Fibroblast of pulmonary artery (primary cell): ENCODE measurements at regions not wholly inside any gene's neighbourhood (a gene's known extent, or its start where the extent isn't known, plus 50 kb on each side); places are given as distances from the start of the nearest gene placed in this dataset.

Experiments used
- DNase-seq: peaks from one replicate; pipeline ENCODE4 v3.0.0-alpha.2; 2010; ENCODE audit warnings: low read depth
- H3K4me3 ChIP-seq: replicated peaks from 2 replicates; pipeline ENCODE4 v1.5.1; 2011; ENCODE audit warnings: low read depth, mild to moderate bottlenecking, control low read depth, low read length, moderate library complexity
- TF ChIP-seq, protein P1 (sequence below): IDR thresholded peaks from 2 replicates; pipeline ENCODE4 v1.5.1; 2011; ENCODE audit warnings: mild to moderate bottlenecking, control low read depth, low read length, inconsistent platforms; ENCODE audit errors: missing control alignments

- no peak overlapping the region for H3K4me3 ChIP-seq
- no peak for DNase-seq
- TF ChIP-seq, protein P1, sequence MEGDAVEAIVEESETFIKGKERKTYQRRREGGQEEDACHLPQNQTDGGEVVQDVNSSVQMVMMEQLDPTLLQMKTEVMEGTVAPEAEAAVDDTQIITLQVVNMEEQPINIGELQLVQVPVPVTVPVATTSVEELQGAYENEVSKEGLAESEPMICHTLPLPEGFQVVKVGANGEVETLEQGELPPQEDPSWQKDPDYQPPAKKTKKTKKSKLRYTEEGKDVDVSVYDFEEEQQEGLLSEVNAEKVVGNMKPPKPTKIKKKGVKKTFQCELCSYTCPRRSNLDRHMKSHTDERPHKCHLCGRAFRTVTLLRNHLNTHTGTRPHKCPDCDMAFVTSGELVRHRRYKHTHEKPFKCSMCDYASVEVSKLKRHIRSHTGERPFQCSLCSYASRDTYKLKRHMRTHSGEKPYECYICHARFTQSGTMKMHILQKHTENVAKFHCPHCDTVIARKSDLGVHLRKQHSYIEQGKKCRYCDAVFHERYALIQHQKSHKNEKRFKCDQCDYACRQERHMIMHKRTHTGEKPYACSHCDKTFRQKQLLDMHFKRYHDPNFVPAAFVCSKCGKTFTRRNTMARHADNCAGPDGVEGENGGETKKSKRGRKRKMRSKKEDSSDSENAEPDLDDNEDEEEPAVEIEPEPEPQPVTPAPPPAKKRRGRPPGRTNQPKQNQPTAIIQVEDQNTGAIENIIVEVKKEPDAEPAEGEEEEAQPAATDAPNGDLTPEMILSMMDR = no peak
Measured at GRCh38 chr4:107276052-107276451, 239.9 kb upstream of the DKK2 start.

GRCh38 chr4:107275225-107275624, 239.1 kb upstream of the DKK2 start:
- H3K4me3 ChIP-seq = no peak overlapping the region
- no peak for DNase-seq
- TF ChIP-seq, protein P1 = no peak

GRCh38 chr4:107270614-107271013, 234.5 kb upstream of the DKK2 start:
- no peak for DNase-seq
- TF ChIP-seq, protein P1 = no peak
- H3K4me3 ChIP-seq = no peak overlapping the region

DNA sequence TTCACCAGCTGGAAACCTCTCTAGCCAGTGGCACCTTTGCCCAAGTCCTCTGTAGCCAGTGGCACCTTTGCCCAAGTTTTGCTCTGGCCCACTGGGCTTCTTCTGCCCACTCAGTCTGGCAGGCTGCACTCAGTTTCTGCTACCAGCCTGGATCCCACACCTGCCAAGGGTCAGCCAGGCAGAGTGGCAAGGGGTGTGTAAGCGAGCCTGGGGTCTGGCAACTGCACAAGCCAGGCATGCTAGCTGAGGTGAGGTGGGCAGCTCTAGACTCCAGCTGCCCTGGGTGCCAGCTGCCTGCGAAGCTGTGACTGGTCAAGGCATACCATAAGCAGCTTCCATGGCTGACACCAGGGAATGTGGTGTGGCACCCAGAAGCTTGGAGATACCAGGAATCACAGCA, 233.1 kb upstream of the DKK2 start:
- H3K4me3 ChIP-seq = no peak overlapping the region
- TF ChIP-seq, protein P1 = no peak
- no peak for DNase-seq

DNA sequence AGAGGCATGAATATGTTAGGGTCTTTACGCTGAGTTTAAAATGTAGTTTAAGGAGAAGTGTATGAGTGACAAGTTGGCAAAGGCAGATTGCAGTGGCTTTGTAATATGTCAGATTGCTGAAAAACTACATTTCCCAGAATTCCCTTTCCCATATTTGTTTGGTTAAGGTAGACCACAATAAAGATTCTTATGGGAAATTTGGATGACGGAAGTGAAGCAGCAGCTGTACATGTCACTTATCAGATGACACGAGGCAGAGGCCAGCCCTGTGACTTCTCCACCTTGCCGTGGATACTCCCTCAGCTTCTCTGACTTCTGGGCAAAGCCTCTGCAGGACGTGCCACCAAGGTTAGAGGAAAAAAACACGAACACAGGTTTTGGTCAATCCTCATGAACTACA, 229.7 kb upstream of the DKK2 start:
- TF ChIP-seq, protein P1 = no peak

DNA sequence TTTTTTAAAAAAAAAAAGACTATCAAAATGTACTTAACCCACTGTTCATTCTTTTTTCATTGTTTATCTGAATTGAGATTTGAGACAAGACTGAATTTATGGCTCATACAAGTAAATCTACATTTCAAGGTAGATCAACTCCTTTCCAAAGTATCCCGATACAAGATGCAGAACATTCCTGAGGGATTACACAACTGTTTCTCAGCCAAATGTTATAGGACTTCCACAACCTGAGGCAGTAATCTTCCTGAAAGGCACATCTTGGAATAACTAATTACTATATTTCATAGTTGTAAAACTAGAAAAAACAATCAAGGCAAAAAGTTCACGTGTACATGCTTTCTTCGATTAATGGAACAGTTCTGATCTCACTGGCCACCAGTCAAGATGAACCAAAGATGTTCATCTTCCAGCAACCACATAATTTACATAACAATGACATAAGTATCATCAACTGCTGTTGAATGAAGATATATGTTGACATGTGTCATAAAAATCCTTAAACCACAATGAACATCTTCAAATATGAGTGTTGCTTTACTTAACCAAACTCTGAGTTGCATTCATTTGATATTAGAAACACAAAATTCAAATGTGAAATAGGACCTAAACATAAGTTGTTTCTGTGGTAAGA, 225.2 kb upstream of the DKK2 start:
- DNase-seq = peak; percentile 18
- H3K4me3 ChIP-seq = no peak overlapping the region
- TF ChIP-seq, protein P1 = no peak

More for the DNA sequence above, 229.7 kb upstream of the DKK2 start:
- no peak for DNase-seq
- H3K4me3 ChIP-seq = no peak overlapping the region

GRCh38 chr4:107258359-107258758, 222.2 kb upstream of the DKK2 start:
- no peak overlapping the region for H3K4me3 ChIP-seq
- TF ChIP-seq, protein P1 = no peak
- DNase-seq = peak; percentile 72
